Parathyroid adenoma (tissue), 2 donors: ENCODE measurements at regions not wholly inside any gene's neighbourhood (a gene's known extent, or its start where the extent isn't known, plus 50 kb on each side); places are given as distances from the start of the nearest gene placed in this dataset.

ENCODE experiments used
- H2AFZ ChIP-seq: fragments of 300-600 bp; sonication (generic); one replicate; pipeline ENCODE4 v1.7.0; 2017; ENCODE audit warnings: antibody characterized with exemption, mild to moderate bottlenecking
- H3K27ac ChIP-seq: fragments of 300-600 bp; sonication (generic); one replicate; pipeline ENCODE4 v1.7.0; 2017
- H3K27me3 ChIP-seq: fragments of 300-600 bp; sonication (generic); one replicate; pipeline ENCODE4 v1.7.0; 2017; ENCODE audit warnings: low read length; ENCODE audit not compliant: control insufficient read depth, insufficient read depth
- H3K36me3 ChIP-seq: fragments of 300-600 bp; sonication (generic); one replicate; pipeline ENCODE4 v1.7.0; 2017; ENCODE audit warnings: low read length; ENCODE audit not compliant: control insufficient read depth, insufficient read depth
- H3K4me1 ChIP-seq: fragments of 300-600 bp; sonication (generic); one replicate; pipeline ENCODE4 v1.7.0; 2017; ENCODE audit warnings: control low read depth
- H3K4me2 ChIP-seq: fragments of 300-600 bp; sonication (generic); one replicate; pipeline ENCODE4 v1.7.0; 2017; ENCODE audit warnings: low read length
- H3K4me3 ChIP-seq: fragments of 300-600 bp; sonication (generic); one replicate; pipeline ENCODE4 v1.7.0; 2017; ENCODE audit warnings: low read depth, low read length
- H3K79me2 ChIP-seq: fragments of 300-600 bp; sonication (generic); one replicate; pipeline ENCODE4 v1.7.0; 2017; ENCODE audit warnings: control low read depth
- H3K9ac ChIP-seq: fragments of 300-600 bp; sonication (generic); one replicate; pipeline ENCODE4 v1.7.0; 2017; ENCODE audit warnings: mild to moderate bottlenecking
- H3K9me3 ChIP-seq: fragments of 300-600 bp; sonication (generic); one replicate; pipeline ENCODE4 v1.7.0; 2017; ENCODE audit warnings: low read length; ENCODE audit not compliant: control insufficient read depth
- TF ChIP-seq, protein P1 (sequence below): fragments of 300-600 bp; sonication (generic); IDR thresholded peaks from one replicate; pipeline ENCODE4 v1.7.0; 2017; ENCODE audit warnings: antibody characterized with exemption, mild to moderate bottlenecking
- donor health status: primary hyperparathyroidism.

DNA sequence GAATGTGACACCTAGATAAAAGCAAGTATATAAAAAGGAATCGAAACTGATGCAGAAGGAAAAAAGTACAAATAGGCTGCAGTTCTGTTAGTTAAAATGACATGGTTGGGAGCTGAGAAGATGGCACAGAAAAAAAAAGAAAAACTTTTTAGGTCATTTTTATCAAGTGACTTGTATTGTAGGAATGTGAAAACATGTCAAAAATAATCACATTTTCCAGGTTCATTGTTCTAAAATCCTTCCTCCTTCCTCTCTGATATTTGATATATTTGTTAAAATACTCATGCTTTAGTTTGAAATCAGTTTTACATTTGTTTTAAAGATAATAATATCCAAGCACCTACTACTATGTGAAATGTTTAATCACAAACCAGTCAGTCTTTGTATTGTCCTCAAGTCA, 507.9 kb downstream of the PRKD1 start:
- TF ChIP-seq, protein P1, sequence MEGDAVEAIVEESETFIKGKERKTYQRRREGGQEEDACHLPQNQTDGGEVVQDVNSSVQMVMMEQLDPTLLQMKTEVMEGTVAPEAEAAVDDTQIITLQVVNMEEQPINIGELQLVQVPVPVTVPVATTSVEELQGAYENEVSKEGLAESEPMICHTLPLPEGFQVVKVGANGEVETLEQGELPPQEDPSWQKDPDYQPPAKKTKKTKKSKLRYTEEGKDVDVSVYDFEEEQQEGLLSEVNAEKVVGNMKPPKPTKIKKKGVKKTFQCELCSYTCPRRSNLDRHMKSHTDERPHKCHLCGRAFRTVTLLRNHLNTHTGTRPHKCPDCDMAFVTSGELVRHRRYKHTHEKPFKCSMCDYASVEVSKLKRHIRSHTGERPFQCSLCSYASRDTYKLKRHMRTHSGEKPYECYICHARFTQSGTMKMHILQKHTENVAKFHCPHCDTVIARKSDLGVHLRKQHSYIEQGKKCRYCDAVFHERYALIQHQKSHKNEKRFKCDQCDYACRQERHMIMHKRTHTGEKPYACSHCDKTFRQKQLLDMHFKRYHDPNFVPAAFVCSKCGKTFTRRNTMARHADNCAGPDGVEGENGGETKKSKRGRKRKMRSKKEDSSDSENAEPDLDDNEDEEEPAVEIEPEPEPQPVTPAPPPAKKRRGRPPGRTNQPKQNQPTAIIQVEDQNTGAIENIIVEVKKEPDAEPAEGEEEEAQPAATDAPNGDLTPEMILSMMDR: no peak

DNA sequence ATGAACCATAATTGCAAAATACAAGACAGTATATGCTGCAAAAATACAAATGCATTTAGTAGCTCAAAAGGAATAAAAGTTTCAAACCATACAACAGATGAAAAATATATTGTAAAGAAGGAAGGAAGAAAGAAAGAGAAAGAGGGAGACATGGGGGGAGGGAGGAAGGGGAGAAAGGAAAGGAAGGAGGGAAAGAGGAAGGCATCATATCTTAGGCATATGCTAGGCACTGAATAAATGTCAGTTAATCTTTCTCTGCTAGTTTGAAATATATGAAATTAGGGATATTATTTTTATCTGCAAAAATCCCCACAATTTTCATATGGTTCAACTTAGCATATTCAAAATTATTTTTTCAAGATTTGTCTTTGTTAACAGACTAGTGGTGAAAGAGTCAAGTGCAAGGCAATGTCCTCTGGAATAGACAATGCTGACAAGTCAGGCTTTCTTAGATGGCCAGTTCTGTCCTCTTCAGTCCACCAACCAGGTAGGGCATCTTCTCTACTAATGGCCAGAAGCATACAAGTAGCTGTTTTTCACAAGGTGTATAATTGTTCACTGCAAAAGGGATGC, 506.4 kb downstream of the PRKD1 start:
- Histone ChIP-seq H3K27ac (no peak overlapping the region), H3K36me3 (no peaks in the 10 kb centered on the region), H3K9ac (no peak overlapping the region), H3K4me3 (no peak overlapping the region), H3K79me2 (no peaks in the 10 kb centered on the region), H3K27me3 (no peaks in the 10 kb centered on the region), H3K4me2 (no peak overlapping the region), H3K4me1 (no peaks in the 10 kb centered on the region), H3K9me3 (no peaks in the 10 kb centered on the region), H2AFZ (no peak overlapping the region)
- TF ChIP-seq, protein P1: no peak

More for the DNA sequence above, 507.9 kb downstream of the PRKD1 start:
- H3K27ac ChIP-seq: no peak overlapping the region
- no peak overlapping the region for H3K4me3 ChIP-seq
- no peak overlapping the region for H3K4me2 ChIP-seq
- H3K36me3 ChIP-seq: no peaks in the 10 kb centered on the region
- H3K4me1 ChIP-seq: no peaks in the 10 kb centered on the region
- no peak overlapping the region for H3K9ac ChIP-seq
- H3K79me2 ChIP-seq: no peaks in the 10 kb centered on the region
- H3K27me3 ChIP-seq: no peaks in the 10 kb centered on the region
- H3K9me3 ChIP-seq: no peaks in the 10 kb centered on the region
- H2AFZ ChIP-seq: no peak overlapping the region

DNA sequence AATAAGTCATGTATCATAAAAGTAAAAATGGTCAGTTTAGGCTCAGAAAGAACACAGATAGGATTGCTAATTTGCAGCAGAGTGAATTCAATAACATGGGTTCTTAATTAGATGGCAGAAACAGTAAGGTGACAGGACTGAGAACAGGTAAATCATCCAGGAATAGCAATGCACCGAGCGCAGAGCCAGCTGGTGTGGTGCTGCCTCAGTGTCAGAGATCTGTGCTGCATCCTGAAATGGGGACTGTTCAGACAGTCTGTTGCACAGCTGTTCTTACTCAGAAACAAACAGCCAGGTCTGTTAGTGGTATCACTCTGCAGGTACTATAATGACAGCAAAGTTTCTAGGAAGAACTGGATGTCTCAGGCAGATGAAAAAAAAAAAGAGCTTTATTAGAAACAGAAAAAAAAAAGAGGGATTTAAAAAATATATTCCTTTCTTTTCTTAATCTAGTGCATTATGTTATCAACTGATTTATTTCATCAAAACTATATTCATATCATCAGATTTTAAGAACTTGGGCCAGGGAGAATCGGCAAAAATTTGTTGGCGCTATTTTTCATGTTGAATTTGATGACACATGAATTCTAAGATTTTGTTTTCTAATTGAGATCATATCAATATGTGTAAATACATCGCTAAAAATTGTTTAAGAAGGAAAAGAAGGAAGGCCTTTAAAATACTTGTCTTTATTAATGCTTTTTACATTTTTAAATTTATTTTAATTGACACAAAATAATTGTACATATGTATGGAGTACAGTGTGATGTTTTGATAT, 501.8 kb downstream of the PRKD1 start:
- Histone ChIP-seq H3K9me3 (no peaks in the 10 kb centered on the region), H3K79me2 (no peaks in the 10 kb centered on the region), H3K4me3 (no peak overlapping the region), H3K4me1 (no peaks in the 10 kb centered on the region), H2AFZ (no peak overlapping the region), H3K9ac (no peak overlapping the region), H3K27me3 (no peaks in the 10 kb centered on the region), H3K36me3 (no peaks in the 10 kb centered on the region), H3K27ac (no peak overlapping the region), H3K4me2 (no peak overlapping the region)
- TF ChIP-seq, protein P1: no peak

DNA sequence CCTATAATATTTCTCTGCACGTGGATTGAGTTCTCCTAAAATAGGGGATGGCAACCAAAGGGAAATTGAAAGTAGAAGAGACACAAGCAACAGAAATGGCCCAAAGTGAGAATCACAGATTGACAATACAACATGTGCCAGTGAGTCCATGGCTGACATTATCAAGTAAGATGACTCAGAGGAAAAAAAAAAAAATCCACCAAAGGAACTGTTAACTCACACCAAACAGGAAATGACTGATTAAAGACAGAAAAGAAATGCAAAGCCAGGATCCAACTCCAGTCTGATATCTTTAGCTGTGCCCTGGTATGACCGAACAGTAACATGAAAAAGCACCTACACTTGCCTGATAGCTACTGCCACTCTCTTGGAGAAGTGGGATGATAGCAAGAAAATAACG, 485.0 kb downstream of the PRKD1 start:
- Histone ChIP-seq H3K36me3 (no peaks in the 10 kb centered on the region), H3K4me1 (no peaks in the 10 kb centered on the region), H3K27me3 (no peaks in the 10 kb centered on the region), H3K9me3 (no peaks in the 10 kb centered on the region), H2AFZ (no peak overlapping the region), H3K4me3 (no peak overlapping the region), H3K9ac (no peak overlapping the region), H3K4me2 (no peak overlapping the region), H3K79me2 (no peaks in the 10 kb centered on the region), H3K27ac (no peak overlapping the region)
- TF ChIP-seq, protein P1: no peak

DNA sequence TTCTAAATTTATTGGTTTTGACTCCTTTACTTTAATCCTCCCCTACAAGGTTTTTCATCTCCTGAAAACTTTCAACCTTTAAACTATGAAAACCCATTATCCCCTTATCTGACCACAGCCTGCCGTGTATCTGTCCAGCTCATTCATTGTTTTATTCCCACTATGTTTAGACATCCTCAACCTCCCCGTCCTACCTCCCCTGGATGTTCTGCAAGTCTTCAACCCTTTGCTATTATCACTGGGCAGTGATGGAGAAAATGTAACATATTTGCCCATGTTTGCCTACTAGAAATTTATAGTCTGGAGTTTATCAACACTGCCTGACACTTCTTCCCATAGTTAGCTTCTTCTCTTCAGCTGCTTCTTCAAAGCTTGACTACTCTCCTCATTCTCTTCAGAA, 483.4 kb downstream of the PRKD1 start:
- H3K4me3 ChIP-seq: no peak overlapping the region
- no peak overlapping the region for H3K27ac ChIP-seq
- no peaks in the 10 kb centered on the region for H3K27me3 ChIP-seq
- no peak overlapping the region for H3K4me2 ChIP-seq
- no peaks in the 10 kb centered on the region for H3K79me2 ChIP-seq
- H3K9ac ChIP-seq: no peak overlapping the region
- no peaks in the 10 kb centered on the region for H3K4me1 ChIP-seq
- no peaks in the 10 kb centered on the region for H3K36me3 ChIP-seq
- H3K9me3 ChIP-seq: no peaks in the 10 kb centered on the region
- H2AFZ ChIP-seq: no peak overlapping the region
- TF ChIP-seq, protein P1: no peak
